Loucy (cell line): ENCODE measurements at regions not wholly inside any gene's neighbourhood (a gene's known extent, or its start where the extent isn't known, plus 50 kb on each side); places are given as distances from the start of the nearest gene placed in this dataset.

Source experiments
- EZH2phosphoT487 ChIP-seq: fragments of 200-600 bp; IDR thresholded peaks from 2 replicates; pipeline ENCODE4 v1.6.1; 2018; ENCODE audit warnings: antibody characterized with exemption, mild to moderate bottlenecking, moderate library complexity, borderline replicate concordance
- TF ChIP-seq, protein P1 (sequence below): fragments of 200-600 bp; sonication (generic); conservative IDR thresholded peaks from 2 replicates; pipeline ENCODE4 v1.5.1; 2014; ENCODE audit warnings: mild to moderate bottlenecking, antibody characterized with exemption, low read length

GRCh38 chr6:88378639-88379038, 212.5 kb upstream of the CNR1 start:
- TF ChIP-seq, protein P1, sequence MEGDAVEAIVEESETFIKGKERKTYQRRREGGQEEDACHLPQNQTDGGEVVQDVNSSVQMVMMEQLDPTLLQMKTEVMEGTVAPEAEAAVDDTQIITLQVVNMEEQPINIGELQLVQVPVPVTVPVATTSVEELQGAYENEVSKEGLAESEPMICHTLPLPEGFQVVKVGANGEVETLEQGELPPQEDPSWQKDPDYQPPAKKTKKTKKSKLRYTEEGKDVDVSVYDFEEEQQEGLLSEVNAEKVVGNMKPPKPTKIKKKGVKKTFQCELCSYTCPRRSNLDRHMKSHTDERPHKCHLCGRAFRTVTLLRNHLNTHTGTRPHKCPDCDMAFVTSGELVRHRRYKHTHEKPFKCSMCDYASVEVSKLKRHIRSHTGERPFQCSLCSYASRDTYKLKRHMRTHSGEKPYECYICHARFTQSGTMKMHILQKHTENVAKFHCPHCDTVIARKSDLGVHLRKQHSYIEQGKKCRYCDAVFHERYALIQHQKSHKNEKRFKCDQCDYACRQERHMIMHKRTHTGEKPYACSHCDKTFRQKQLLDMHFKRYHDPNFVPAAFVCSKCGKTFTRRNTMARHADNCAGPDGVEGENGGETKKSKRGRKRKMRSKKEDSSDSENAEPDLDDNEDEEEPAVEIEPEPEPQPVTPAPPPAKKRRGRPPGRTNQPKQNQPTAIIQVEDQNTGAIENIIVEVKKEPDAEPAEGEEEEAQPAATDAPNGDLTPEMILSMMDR = no peak
- no peak for TF ChIP-seq EZH2phosphoT487
